Neural progenitor cell (in vitro differentiated cells): ENCODE measurements at regions not wholly inside any gene's neighbourhood (a gene's known extent, or its start where the extent isn't known, plus 50 kb on each side); places are given as distances from the start of the nearest gene placed in this dataset.
A peak's percentile ranks its signal among the peaks of the same experiment; 100 is the strongest.

Experiments used
- DNase-seq: peaks from one replicate; pipeline ENCODE4 v3.0.0-alpha.2; 2016; ENCODE audit warnings: low spot score
- H2AFZ ChIP-seq: fragments of 200-600 bp; sonication (generic); replicated peaks from 2 replicates; pipeline ENCODE4 v1.6.1; 2016; ENCODE audit warnings: antibody characterized with exemption
- H3F3A ChIP-seq: fragments of 200-600 bp; sonication (generic); 2 replicates; pipeline ENCODE4 v1.6.1; 2016; ENCODE audit warnings: antibody characterized with exemption, low read depth
- H3K27ac ChIP-seq: fragments of 200-600 bp; sonication (generic); 2 replicates; pipeline ENCODE4 v1.5.1; 2016; ENCODE audit warnings: mild to moderate bottlenecking
- H3K27me3 ChIP-seq: fragments of 200-600 bp; sonication (generic); 2 replicates; pipeline ENCODE4 v1.6.1; 2016; ENCODE audit warnings: mild to moderate bottlenecking, moderate library complexity
- H3K36me3 ChIP-seq: fragments of 200-600 bp; sonication (generic); 2 replicates; pipeline ENCODE4 v1.5.1; 2016
- H3K4me1 ChIP-seq: fragments of 200-600 bp; sonication (generic); 2 replicates; pipeline ENCODE4 v1.6.1; 2016; ENCODE audit warnings: mixed run types
- H3K4me2 ChIP-seq: fragments of 200-600 bp; sonication (generic); 2 replicates; pipeline ENCODE4 v1.6.1; 2016
- H3K4me3 ChIP-seq: fragments of 200-600 bp; sonication (generic); 2 replicates; pipeline ENCODE4 v1.5.1; 2016
- H3K79me2 ChIP-seq: fragments of 200-600 bp; sonication (generic); 2 replicates; pipeline ENCODE4 v1.6.1; 2016; ENCODE audit warnings: low read depth
- H3K9ac ChIP-seq: fragments of 200-600 bp; sonication (generic); 2 replicates; pipeline ENCODE4 v1.6.1; 2016
- H3K9me3 ChIP-seq: fragments of 200-600 bp; sonication (generic); 2 replicates; pipeline ENCODE4 v1.5.1; 2016; ENCODE audit warnings: low read depth
- H4K20me1 ChIP-seq: fragments of 200-600 bp; sonication (generic); 2 replicates; pipeline ENCODE4 v1.6.1; 2016; ENCODE audit warnings: low read depth
- H3K27ac Mint-ChIP-seq: 3 replicates; pipeline ENCODE4 v1.8.0; 2021; ENCODE audit warnings: mixed read lengths
- H3K27me3 Mint-ChIP-seq: 2 replicates; pipeline ENCODE4 v1.8.0; 2022; ENCODE audit warnings: low read depth, mild to moderate bottlenecking, inconsistent platforms, moderate library complexity, mixed read lengths; ENCODE audit not compliant: insufficient read depth
- H3K36me3 Mint-ChIP-seq: 3 replicates; pipeline ENCODE4 v1.8.0; 2021; ENCODE audit warnings: mixed read lengths
- H3K4me1 Mint-ChIP-seq: 3 replicates; pipeline ENCODE4 v1.8.0; 2021; ENCODE audit warnings: mixed read lengths
- H3K4me3 Mint-ChIP-seq: 3 replicates; pipeline ENCODE4 v1.8.0; 2021; ENCODE audit warnings: mild to moderate bottlenecking, moderate library complexity, mixed read lengths
- H3K9me3 Mint-ChIP-seq: 3 replicates; pipeline ENCODE4 v1.8.0; 2020; ENCODE audit warnings: mixed read lengths
- EZH2 ChIP-seq: fragments of 200-600 bp; sonication (generic); IDR thresholded peaks from 2 replicates; pipeline ENCODE4 v1.6.1; 2017; ENCODE audit warnings: antibody characterized with exemption, mild to moderate bottlenecking, moderate library complexity
- EZH2phosphoT487 ChIP-seq: fragments of 200-600 bp; sonication (generic); IDR thresholded peaks from 2 replicates; pipeline ENCODE4 v1.6.1; 2017; ENCODE audit warnings: antibody characterized with exemption
- TF ChIP-seq, protein P1 (sequence below): fragments of 200-600 bp; sonication (generic); IDR thresholded peaks from 2 replicates; pipeline ENCODE4 v1.5.1; 2017; ENCODE audit warnings: antibody characterized with exemption, mild to moderate bottlenecking

DNA sequence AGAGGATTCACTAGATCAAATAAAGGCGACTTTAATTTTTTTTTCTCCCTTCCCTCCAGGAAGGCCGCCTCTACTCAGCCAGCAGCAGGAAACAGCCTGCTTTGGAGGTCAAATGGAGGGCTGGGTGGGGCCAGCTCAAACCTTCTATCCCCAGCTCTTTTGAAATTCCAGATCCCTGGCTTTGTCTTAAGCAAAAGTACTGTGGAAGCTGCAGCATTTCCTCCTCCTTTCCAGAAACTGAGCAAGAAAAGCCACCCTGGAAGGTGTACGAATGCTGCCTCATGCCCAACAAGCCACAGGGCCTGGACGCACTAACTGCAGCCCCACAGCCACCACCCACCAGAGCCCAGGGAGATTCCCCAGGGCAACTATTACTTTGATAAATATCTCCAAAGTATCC is 55.1 kb upstream of the ZCCHC13 start:
- Histone ChIP-seq H3K79me2 (peaks cover 51% of the 10 kb centered on the region), H3K27me3 (no peaks in the 10 kb centered on the region), H4K20me1 (peaks cover 31% of the 10 kb centered on the region), H3K4me2 (peak overlapping the region; percentile 42), H3K9me3 (no peaks in the 10 kb centered on the region), H3K4me1 (peaks cover 10% of the 10 kb centered on the region), H3K9ac (no peak overlapping the region), H3K4me3 (no peak overlapping the region), H3F3A (peaks cover 13% of the 10 kb centered on the region), H3K27ac (no peak overlapping the region), H3K36me3 (peaks cover 15% of the 10 kb centered on the region), H2AFZ (no peak overlapping the region)
- Mint-ChIP-seq H3K36me3 (peaks cover 5% of the 10 kb centered on the region), H3K27me3 (peaks cover 2% of the 10 kb centered on the region), H3K4me1 (peaks cover 20% of the 10 kb centered on the region), H3K9me3 (no peaks in the 10 kb centered on the region), H3K27ac (no peak overlapping the region), H3K4me3 (no peak overlapping the region)
- TF ChIP-seq EZH2phosphoT487, result no peak
- TF ChIP-seq, protein P1, sequence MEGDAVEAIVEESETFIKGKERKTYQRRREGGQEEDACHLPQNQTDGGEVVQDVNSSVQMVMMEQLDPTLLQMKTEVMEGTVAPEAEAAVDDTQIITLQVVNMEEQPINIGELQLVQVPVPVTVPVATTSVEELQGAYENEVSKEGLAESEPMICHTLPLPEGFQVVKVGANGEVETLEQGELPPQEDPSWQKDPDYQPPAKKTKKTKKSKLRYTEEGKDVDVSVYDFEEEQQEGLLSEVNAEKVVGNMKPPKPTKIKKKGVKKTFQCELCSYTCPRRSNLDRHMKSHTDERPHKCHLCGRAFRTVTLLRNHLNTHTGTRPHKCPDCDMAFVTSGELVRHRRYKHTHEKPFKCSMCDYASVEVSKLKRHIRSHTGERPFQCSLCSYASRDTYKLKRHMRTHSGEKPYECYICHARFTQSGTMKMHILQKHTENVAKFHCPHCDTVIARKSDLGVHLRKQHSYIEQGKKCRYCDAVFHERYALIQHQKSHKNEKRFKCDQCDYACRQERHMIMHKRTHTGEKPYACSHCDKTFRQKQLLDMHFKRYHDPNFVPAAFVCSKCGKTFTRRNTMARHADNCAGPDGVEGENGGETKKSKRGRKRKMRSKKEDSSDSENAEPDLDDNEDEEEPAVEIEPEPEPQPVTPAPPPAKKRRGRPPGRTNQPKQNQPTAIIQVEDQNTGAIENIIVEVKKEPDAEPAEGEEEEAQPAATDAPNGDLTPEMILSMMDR, result no peak
- no peak for TF ChIP-seq EZH2
- DNase-seq, result peak; percentile 9

DNA sequence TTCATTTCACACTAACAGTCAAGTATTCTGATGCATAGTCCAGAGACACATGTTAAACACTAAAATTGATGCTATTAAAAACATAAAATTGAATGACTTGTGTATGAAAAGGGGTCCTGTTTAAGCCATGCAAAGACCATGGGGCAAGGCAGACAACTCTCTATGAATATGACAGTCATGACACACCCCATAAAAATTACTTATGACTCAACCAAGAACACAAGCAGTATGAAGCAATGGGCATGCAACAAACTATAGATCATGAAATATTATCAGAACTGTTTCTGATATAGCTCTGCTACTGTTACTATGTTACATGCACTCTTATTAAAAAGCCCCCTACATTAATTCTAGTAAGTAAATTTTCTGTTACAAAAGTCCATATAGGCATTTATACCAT is 57.5 kb upstream of the ZCCHC13 start:
- H3K9ac ChIP-seq, result no peak overlapping the region
- H3K4me3 ChIP-seq, result no peak overlapping the region
- no peak overlapping the region for H3K4me2 ChIP-seq
- Mint-ChIP-seq H3K9me3 (no peaks in the 10 kb centered on the region), H3K4me1 (peaks cover 20% of the 10 kb centered on the region), H3K27me3 (no peaks in the 10 kb centered on the region), H3K36me3 (peaks cover 5% of the 10 kb centered on the region), H3K4me3 (no peak overlapping the region), H3K27ac (no peak overlapping the region)
- no peaks in the 10 kb centered on the region for H3K27me3 ChIP-seq
- H3K36me3 ChIP-seq, result peaks cover 15% of the 10 kb centered on the region
- no peak overlapping the region for H2AFZ ChIP-seq
- H3K79me2 ChIP-seq, result peaks cover 51% of the 10 kb centered on the region
- peaks cover 10% of the 10 kb centered on the region for H3F3A ChIP-seq
- TF ChIP-seq, protein P1, result no peak
- no peak for TF ChIP-seq EZH2phosphoT487
- no peak for TF ChIP-seq EZH2
- no peaks in the 10 kb centered on the region for H3K9me3 ChIP-seq
- H3K4me1 ChIP-seq, result peaks cover 10% of the 10 kb centered on the region
- H3K27ac ChIP-seq, result no peak overlapping the region
- H4K20me1 ChIP-seq, result peaks cover 31% of the 10 kb centered on the region
- no peak for DNase-seq

DNA sequence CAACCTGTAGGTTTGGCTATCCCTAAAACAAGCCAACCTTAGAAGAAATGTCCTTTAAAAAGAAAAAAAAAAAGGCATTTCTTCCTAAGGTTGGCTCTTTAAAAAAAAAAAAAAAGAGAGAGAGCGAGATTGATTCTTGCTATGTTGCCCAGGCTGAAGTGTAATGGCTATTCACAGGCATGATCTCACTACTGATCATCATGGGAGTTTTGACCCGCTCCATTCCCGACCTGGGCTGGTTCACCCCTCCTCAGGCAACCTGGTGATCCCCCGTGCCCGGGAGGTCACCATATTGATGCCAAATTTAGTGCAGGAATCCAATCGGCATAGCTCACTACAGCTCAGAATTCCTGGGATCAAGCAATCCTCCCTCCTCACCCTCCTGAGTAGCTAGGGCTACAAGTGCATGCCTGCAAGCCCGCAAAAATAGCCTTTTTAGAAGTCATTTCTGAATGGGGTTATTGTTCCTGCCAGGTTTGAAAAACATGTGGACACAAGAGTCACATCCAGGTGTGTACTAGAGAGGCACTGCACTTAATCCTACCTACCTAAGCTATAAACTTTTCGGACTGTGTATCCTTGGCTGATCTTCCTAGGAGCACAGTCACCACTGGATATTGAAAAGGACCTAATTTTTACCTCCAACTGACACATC is 61.4 kb upstream of the ZCCHC13 start:
- TF ChIP-seq, protein P1, result no peak
- TF ChIP-seq EZH2, result no peak
- no peak for TF ChIP-seq EZH2phosphoT487
- H3K4me1 Mint-ChIP-seq, result no peaks in the 10 kb centered on the region
- H3K9me3 Mint-ChIP-seq, result no peaks in the 10 kb centered on the region
- Histone ChIP-seq H2AFZ (no peak overlapping the region), H3K4me1 (no peaks in the 10 kb centered on the region), H3K27me3 (no peaks in the 10 kb centered on the region), H3F3A (no peaks in the 10 kb centered on the region), H3K79me2 (peaks cover 30% of the 10 kb centered on the region), H3K4me3 (no peak overlapping the region), H3K36me3 (peaks cover 15% of the 10 kb centered on the region), H4K20me1 (no peaks in the 10 kb centered on the region), H3K27ac (no peak overlapping the region), H3K9me3 (no peaks in the 10 kb centered on the region), H3K4me2 (no peak overlapping the region), H3K9ac (no peak overlapping the region)
- H3K4me3 Mint-ChIP-seq, result no peak overlapping the region
- no peak overlapping the region for H3K27ac Mint-ChIP-seq
- no peaks in the 10 kb centered on the region for H3K27me3 Mint-ChIP-seq
- no peak for DNase-seq
- peaks cover 9% of the 10 kb centered on the region for H3K36me3 Mint-ChIP-seq
